Endothelial cell (in vitro differentiated cells): ENCODE measurements at regions not wholly inside any gene's neighbourhood (a gene's known extent, or its start where the extent isn't known, plus 50 kb on each side); places are given as distances from the start of the nearest gene placed in this dataset.

Experiments
- DNase-seq: peaks from one replicate; pipeline ENCODE4 v3.0.0; 2021; ENCODE audit warnings: low spot score
- H3K27ac Mint-ChIP-seq: one replicate; pipeline ENCODE4 v1.8.0; 2021; ENCODE audit warnings: mixed read lengths, inconsistent platforms; ENCODE audit not compliant: unreplicated experiment
- H3K27me3 Mint-ChIP-seq: one replicate; pipeline ENCODE4 v1.8.0; 2021; ENCODE audit warnings: mild to moderate bottlenecking, moderate library complexity, mixed read lengths, inconsistent platforms; ENCODE audit not compliant: unreplicated experiment
- H3K36me3 Mint-ChIP-seq: one replicate; pipeline ENCODE4 v1.8.0; 2021; ENCODE audit warnings: mild to moderate bottlenecking, low read depth, mixed read lengths, inconsistent platforms; ENCODE audit not compliant: unreplicated experiment
- H3K4me1 Mint-ChIP-seq: one replicate; pipeline ENCODE4 v1.8.0; 2021; ENCODE audit warnings: mild to moderate bottlenecking, mixed read lengths, inconsistent platforms; ENCODE audit not compliant: unreplicated experiment
- H3K4me3 Mint-ChIP-seq: one replicate; pipeline ENCODE4 v1.8.0; 2021; ENCODE audit warnings: mild to moderate bottlenecking, mixed read lengths, inconsistent platforms; ENCODE audit not compliant: unreplicated experiment
- H3K9me3 Mint-ChIP-seq: one replicate; pipeline ENCODE4 v1.8.0; 2021; ENCODE audit warnings: mixed read lengths, inconsistent platforms; ENCODE audit not compliant: unreplicated experiment
- TF ChIP-seq, protein P1 (sequence below): fragments of 200-600 bp; sonication (generic); IDR thresholded peaks from one replicate; pipeline ENCODE4 v1.5.0; 2021; ENCODE audit warnings: antibody characterized with exemption; ENCODE audit not compliant: unreplicated experiment

GRCh38 chr5:123808461-123809380 is 296.7 kb downstream of the CSNK1G3 start:
- no peak overlapping the region for H3K27ac Mint-ChIP-seq
- DNase-seq: no peak
- H3K4me3 Mint-ChIP-seq: no peak overlapping the region
- H3K27me3 Mint-ChIP-seq: peaks cover 4% of the 10 kb centered on the region
- H3K4me1 Mint-ChIP-seq: peaks cover 29% of the 10 kb centered on the region
- H3K9me3 Mint-ChIP-seq: no peaks in the 10 kb centered on the region
- H3K36me3 Mint-ChIP-seq: no peaks in the 10 kb centered on the region
- TF ChIP-seq, protein P1, sequence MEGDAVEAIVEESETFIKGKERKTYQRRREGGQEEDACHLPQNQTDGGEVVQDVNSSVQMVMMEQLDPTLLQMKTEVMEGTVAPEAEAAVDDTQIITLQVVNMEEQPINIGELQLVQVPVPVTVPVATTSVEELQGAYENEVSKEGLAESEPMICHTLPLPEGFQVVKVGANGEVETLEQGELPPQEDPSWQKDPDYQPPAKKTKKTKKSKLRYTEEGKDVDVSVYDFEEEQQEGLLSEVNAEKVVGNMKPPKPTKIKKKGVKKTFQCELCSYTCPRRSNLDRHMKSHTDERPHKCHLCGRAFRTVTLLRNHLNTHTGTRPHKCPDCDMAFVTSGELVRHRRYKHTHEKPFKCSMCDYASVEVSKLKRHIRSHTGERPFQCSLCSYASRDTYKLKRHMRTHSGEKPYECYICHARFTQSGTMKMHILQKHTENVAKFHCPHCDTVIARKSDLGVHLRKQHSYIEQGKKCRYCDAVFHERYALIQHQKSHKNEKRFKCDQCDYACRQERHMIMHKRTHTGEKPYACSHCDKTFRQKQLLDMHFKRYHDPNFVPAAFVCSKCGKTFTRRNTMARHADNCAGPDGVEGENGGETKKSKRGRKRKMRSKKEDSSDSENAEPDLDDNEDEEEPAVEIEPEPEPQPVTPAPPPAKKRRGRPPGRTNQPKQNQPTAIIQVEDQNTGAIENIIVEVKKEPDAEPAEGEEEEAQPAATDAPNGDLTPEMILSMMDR: no peak

GRCh38 chr5:123807177-123807945 is 295.4 kb downstream of the CSNK1G3 start:
- Mint-ChIP-seq H3K27me3 (peaks cover 4% of the 10 kb centered on the region), H3K9me3 (no peaks in the 10 kb centered on the region), H3K27ac (no peak overlapping the region), H3K4me3 (no peak overlapping the region), H3K36me3 (no peaks in the 10 kb centered on the region), H3K4me1 (peaks cover 29% of the 10 kb centered on the region)
- TF ChIP-seq, protein P1: no peak
- no peak for DNase-seq

GRCh38 chr5:123806644-123807043 is 294.7 kb downstream of the CSNK1G3 start:
- H3K36me3 Mint-ChIP-seq: no peaks in the 10 kb centered on the region
- peaks cover 4% of the 10 kb centered on the region for H3K27me3 Mint-ChIP-seq
- no peaks in the 10 kb centered on the region for H3K9me3 Mint-ChIP-seq
- no peak overlapping the region for H3K4me3 Mint-ChIP-seq
- peaks cover 23% of the 10 kb centered on the region for H3K4me1 Mint-ChIP-seq
- TF ChIP-seq, protein P1: no peak
- no peak overlapping the region for H3K27ac Mint-ChIP-seq
- DNase-seq: no peak

- Mint-ChIP-seq H3K36me3 (no peaks in the 10 kb centered on the region), H3K4me3 (no peak overlapping the region), H3K27ac (no peak overlapping the region), H3K4me1 (peaks cover 15% of the 10 kb centered on the region), H3K27me3 (peaks cover 3% of the 10 kb centered on the region), H3K9me3 (no peaks in the 10 kb centered on the region)
- no peak for DNase-seq
- TF ChIP-seq, protein P1: no peak
Measured at GRCh38 chr5:123805300-123805699, 293.3 kb downstream of the CSNK1G3 start.
